Lower lobe of right lung (tissue), 2 donors: ENCODE measurements at regions not wholly inside any gene's neighbourhood (a gene's known extent, or its start where the extent isn't known, plus 50 kb on each side); places are given as distances from the start of the nearest gene placed in this dataset.

Experiments
- ATAC-seq, 2 donors: fragments of 200-7000 bp; cut with Tn5 transposase; one replicate each; pipeline ENCODE4 v1.9.1; 2020 to 2022; ENCODE audit warnings: mild to moderate bottlenecking in 2 of 2, moderate library complexity in 2 of 2
- DNase-seq: peaks from one replicate; pipeline ENCODE4 v3.0.0-alpha.2; 2020
- H3K27ac ChIP-seq: fragments of 200-600 bp; one replicate; pipeline ENCODE4 v1.8.0; 2022
- H3K27me3 ChIP-seq: fragments of 200-600 bp; one replicate; pipeline ENCODE4 v1.8.0; 2022; ENCODE audit warnings: low read depth
- H3K36me3 ChIP-seq: fragments of 200-600 bp; one replicate; pipeline ENCODE4 v1.8.0; 2022; ENCODE audit warnings: mild to moderate bottlenecking
- H3K4me1 ChIP-seq: fragments of 200-600 bp; one replicate; pipeline ENCODE4 v1.8.0; 2022
- H3K4me3 ChIP-seq: fragments of 200-600 bp; one replicate; pipeline ENCODE4 v1.8.0; 2022; ENCODE audit warnings: mild to moderate bottlenecking
- H3K9me3 ChIP-seq: fragments of 200-600 bp; one replicate; pipeline ENCODE4 v1.8.0; 2022
- intact Hi-C: fragments of 100-400 bp; cut with DNase I; formaldehyde crosslinking; loops from one replicate; pipeline ENCODE4 v1.11.0; 2022
- TF ChIP-seq, protein P1 (sequence below): fragments of 200-600 bp; IDR thresholded peaks from one replicate; pipeline ENCODE4 v1.8.0; 2022; ENCODE audit warnings: antibody characterized with exemption, mild to moderate bottlenecking
- donor health status: DM: no; HTN: yes; CAD: no; lungs with severe emphysema.

DNA sequence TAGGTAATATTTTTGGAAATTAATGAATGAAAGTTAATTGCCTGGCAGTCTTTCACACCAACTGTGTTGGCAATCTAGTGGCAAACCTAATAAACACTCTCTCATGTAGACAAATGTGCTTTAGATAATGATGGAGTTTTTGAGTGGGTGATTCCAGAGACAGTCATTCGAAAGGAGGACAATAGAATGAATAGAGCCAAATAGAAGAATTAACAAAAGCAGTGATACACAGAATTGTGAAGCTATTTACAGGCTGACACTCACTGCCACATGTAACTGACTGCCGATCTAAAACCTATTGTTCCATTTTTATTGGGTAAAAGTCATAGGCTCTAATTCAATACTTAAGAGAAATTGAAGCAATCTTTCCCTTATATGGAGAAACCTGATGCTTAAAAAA is 338.5 kb downstream of the PCDH7 start:
- TF ChIP-seq, protein P1, sequence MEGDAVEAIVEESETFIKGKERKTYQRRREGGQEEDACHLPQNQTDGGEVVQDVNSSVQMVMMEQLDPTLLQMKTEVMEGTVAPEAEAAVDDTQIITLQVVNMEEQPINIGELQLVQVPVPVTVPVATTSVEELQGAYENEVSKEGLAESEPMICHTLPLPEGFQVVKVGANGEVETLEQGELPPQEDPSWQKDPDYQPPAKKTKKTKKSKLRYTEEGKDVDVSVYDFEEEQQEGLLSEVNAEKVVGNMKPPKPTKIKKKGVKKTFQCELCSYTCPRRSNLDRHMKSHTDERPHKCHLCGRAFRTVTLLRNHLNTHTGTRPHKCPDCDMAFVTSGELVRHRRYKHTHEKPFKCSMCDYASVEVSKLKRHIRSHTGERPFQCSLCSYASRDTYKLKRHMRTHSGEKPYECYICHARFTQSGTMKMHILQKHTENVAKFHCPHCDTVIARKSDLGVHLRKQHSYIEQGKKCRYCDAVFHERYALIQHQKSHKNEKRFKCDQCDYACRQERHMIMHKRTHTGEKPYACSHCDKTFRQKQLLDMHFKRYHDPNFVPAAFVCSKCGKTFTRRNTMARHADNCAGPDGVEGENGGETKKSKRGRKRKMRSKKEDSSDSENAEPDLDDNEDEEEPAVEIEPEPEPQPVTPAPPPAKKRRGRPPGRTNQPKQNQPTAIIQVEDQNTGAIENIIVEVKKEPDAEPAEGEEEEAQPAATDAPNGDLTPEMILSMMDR: no peak
- ATAC-seq (no peak), DNase-seq (no peak)
- no peak overlapping the region for H3K27ac ChIP-seq
- no peak overlapping the region for H3K4me3 ChIP-seq
- intact Hi-C loops: no loop called here
- no peaks in the 10 kb centered on the region for H3K36me3 ChIP-seq
- H3K9me3 ChIP-seq: no peaks in the 10 kb centered on the region
- no peaks in the 10 kb centered on the region for H3K27me3 ChIP-seq
- H3K4me1 ChIP-seq: no peaks in the 10 kb centered on the region

DNA sequence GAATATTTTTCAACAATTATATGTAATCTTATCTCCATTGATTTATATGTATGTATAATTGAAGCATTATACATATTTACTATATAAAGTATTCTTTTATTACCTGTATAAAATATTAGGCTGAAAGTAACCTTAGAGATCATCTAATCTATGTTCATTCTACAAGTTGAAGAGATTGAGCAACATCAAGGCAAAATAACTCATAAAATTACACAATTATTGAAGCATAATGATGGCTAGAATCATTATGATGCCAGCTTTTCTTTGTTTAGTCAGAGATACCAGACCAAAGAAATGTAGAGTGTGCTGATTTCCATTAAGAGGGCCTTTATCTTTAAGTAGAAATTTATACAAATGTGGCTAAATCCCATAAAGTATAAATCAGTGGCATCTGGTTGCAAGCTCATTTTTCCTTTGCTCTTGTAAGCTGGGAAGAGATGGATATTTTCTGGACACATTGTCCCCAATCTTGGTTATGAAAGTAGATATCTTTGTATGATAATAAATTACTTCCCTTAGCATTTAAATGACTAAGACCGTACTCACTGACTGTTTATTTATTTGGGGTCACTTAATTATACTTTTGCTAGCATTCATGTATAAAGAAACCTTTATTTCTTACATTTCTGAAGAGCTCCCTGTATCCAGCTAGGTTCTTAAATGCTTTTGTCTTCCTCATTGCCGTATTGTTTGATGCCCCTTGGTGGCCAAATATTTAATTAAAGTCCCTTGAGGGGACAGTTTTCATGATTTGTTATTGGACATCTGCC is 339.8 kb downstream of the PCDH7 start:
- H3K4me3 ChIP-seq: no peak overlapping the region

DNA sequence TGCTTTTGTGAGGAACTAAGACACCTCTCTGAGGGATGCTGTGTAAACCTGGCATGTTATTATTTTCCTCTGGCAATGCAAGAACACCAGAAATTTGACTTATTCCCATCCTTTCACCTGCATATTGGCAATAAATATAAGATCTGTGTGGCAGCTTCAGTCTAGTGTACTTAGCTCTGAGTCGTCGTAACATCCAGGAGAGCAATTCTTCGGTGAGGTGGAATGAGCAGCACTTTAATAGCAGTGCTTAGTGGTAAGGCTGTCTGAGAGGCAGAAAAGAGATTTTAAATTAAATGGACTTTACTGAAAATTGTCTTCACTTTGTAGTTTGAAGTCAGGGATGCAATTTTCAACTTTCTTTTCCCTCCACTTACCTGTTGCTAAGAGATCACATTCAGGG is 344.9 kb downstream of the PCDH7 start:
- no peak overlapping the region for H3K4me3 ChIP-seq
- H3K9me3 ChIP-seq: no peaks in the 10 kb centered on the region
- H3K27me3 ChIP-seq: no peaks in the 10 kb centered on the region
- no peak for DNase-seq
- intact Hi-C loops: no loop called here
- TF ChIP-seq, protein P1: no peak
- no peak overlapping the region for H3K27ac ChIP-seq
- H3K36me3 ChIP-seq: no peaks in the 10 kb centered on the region
- no peaks in the 10 kb centered on the region for H3K4me1 ChIP-seq
- no peak for ATAC-seq

More for the DNA sequence above, 339.8 kb downstream of the PCDH7 start:
- TF ChIP-seq, protein P1: no peak
- Histone ChIP-seq H3K36me3 (no peaks in the 10 kb centered on the region), H3K27ac (no peak overlapping the region), H3K4me1 (no peaks in the 10 kb centered on the region), H3K27me3 (no peaks in the 10 kb centered on the region), H3K9me3 (no peaks in the 10 kb centered on the region)
- no peak for DNase-seq
- no peak for ATAC-seq
- intact Hi-C loops: no loop called here

DNA sequence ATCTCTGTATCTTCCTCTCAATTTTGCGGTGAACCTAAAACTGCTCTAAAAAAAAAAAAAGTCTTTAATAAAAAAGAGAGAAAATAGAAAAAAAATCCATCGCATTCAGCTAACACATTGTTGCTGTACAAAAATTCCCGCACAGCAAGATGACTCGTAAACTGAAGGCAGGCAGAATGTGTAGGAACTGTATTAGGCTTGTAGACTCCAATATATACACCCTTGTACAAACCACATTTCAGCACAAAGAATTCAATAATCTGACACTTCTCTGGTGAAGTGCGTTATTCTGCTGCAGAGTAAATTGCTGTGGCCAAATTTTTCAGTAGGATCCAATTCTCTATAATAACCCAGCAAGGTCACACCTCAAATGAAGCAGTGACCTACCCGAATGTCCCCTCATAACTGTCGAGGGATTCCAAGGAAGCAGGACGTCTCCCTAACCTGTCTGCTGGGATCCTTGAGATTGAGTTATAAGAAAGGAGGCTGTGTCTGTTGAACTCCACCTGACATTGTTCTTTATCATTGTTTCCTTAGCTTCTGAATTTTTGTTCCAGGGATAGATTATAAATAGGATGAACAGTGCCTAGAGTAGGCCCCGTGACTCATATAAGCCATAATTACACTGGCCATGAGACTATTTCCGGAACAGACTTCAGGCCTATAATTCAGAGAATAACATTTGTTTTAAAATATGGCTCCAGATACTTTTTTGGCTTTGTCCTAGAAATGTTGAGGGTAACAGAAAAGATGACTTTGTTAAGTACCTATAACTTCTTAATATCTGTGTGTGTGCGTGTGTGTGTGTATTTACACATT is 348.3 kb downstream of the PCDH7 start:
- Histone ChIP-seq H3K36me3 (no peaks in the 10 kb centered on the region), H3K4me3 (no peak overlapping the region), H3K27me3 (no peaks in the 10 kb centered on the region), H3K27ac (no peak overlapping the region), H3K4me1 (no peaks in the 10 kb centered on the region), H3K9me3 (no peaks in the 10 kb centered on the region)
- intact Hi-C loops: no loop called here
- DNase-seq: no peak
- ATAC-seq: no peak
- TF ChIP-seq, protein P1: no peak

DNA sequence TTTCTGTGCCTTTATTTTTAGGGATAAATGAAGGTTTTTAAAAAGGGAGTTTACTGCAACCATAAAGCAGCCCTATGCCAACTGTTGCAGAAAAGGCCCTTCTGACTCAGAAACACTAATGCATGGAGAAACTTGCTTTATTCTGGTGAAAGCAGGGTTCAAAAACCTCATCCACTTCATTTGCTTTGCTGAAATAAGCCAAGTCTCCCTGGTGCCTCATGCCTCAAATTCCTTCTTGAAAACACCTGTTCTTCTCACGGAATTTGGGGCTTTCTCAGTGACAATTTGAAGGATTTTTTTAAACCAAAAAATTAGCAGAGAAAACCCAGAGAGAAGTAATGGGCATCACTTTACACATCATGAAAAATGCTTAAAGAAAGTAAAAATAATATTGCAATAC is 349.0 kb downstream of the PCDH7 start:
- ATAC-seq: no peak

More for the DNA sequence above, 349.0 kb downstream of the PCDH7 start:
- Histone ChIP-seq H3K4me3 (no peak overlapping the region), H3K27ac (no peak overlapping the region), H3K36me3 (no peaks in the 10 kb centered on the region), H3K27me3 (no peaks in the 10 kb centered on the region), H3K4me1 (no peaks in the 10 kb centered on the region), H3K9me3 (no peaks in the 10 kb centered on the region)
- intact Hi-C loops: no loop called here
- no peak for DNase-seq
- TF ChIP-seq, protein P1: no peak
